Gastroesophageal sphincter (tissue), 3 donors: ENCODE measurements at regions not wholly inside any gene's neighbourhood (a gene's known extent, or its start where the extent isn't known, plus 50 kb on each side); places are given as distances from the start of the nearest gene placed in this dataset.

Source experiments
- CTCF ChIP-seq, 4 experiments: fragments of 200-600 bp in 2 of 4; fragments of 450-650 bp in 2 of 4; sonication (generic) in 1 of 4; IDR thresholded peaks; one replicate each; pipeline ENCODE4 v1.5.1; 2017 to 2019; ENCODE audit warnings: antibody characterized with exemption in 4 of 4, mild to moderate bottlenecking in 2 of 4, moderate library complexity in 2 of 4
- POLR2A ChIP-seq, 2 donors: fragments of 450-650 bp; IDR thresholded peaks; one replicate each; pipeline ENCODE4 v1.6.1; 2017; ENCODE audit warnings: antibody characterized with exemption in 2 of 2, mild to moderate bottlenecking in 2 of 2, moderate library complexity in 1 of 2

- TF ChIP-seq POLR2A (IDR thresholded peaks at IDR 0.05) (no peak), CTCF (IDR thresholded peaks at IDR 0.05) (no peak)
Measured at GRCh38 chr2:103445347-103445746, 683.5 kb downstream of the TMEM182 start.
